Heart left ventricle (tissue), 13 donors: ENCODE measurements at regions not wholly inside any gene's neighbourhood (a gene's known extent, or its start where the extent isn't known, plus 50 kb on each side); places are given as distances from the start of the nearest gene placed in this dataset.

ENCODE experiments used
- POLR2A ChIP-seq, 2 donors: fragments of 450-650 bp; IDR thresholded peaks; one replicate each; pipeline ENCODE4 v1.6.1; 2017; ENCODE audit warnings: antibody characterized with exemption in 2 of 2, mild to moderate bottlenecking in 2 of 2, moderate library complexity in 2 of 2
- TF ChIP-seq, protein P1 (sequence below), 12 donors: fragments of 200-600 bp; sonication (generic) in 4 of 12; IDR thresholded peaks; one replicate each; pipeline versions ENCODE4 v1.5.0 to v1.8.0; 2018 to 2022; ENCODE audit warnings: antibody characterized with exemption in 12 of 12, mild to moderate bottlenecking in 5 of 12
- donor health status: ischemic (EF 13 %, LVEDD 7.1; RV severe dilation, severe dysfunction).
- donor health status: DM: no; HTN: yes; CAD: no.
- donor health status: DM: no; HTN: no; CAD: no.
- donor health status: ischemic (EF 25% LVEDD 6.9; RV normal size, moderate dysfunction).
- donor health status: ischemic (EF 25% LVEDD 5.7; RV mildly dilated, moderate dysfunction).
- donor health status: ischemic (EF 35%, LVEDD 5.7; RV mildly dilated, moderate dysfunction).
- donor health status: nonischemic (EF 11% LVEDD 7.7; RV severe dilation, severe dysfunction).
- donor health status: DM: yes; HTN: yes; CAD: no.
- donor health status: PGD.
- donor health status: ischemic (EF 29% LVEDD 5.4; RV normal size, mild dysfunction).
- donor health status: nonischemic (EF 23%, LVEDD 6.1; RV moderate dilation, normal function).

DNA sequence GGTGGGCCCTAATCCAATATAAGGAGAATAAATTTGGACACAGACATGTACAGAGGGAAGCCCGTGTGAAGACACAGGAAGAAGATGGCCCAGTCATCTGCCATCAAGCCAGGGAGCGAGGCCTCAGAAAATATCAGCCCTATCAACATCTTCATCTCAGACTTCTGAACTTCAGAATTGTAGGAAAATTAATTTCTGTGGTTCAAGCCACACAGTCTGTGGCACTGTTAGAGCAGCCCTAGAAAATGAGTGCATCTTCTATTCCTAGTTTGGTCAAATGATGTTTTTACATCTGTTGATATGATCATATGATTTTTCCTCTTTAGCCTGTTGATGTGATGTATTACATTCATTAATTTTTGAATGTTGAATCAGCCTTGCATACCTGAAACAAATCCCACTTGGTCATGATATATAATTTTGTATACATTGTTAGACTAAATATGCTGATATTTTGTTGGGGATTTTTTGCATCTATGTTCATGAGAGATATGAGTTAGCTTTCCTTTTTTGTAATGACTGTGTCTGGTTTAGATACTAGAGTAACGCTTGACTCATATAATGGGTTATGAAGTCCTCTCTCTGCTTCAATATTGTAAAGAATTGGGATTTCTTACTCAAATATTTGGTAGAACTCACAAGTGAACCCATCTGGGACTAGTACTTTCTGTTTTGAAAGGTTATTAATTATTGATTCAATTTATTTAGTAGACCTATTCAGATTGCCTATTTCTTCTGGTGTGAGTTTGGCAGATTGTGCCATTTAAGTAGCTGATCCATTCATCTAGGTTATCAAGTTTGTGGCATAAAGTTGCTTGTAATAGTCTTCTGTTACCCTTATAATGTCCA, 451.4 kb downstream of the EIPR1 start:
- TF ChIP-seq POLR2A (IDR thresholded peaks at IDR 0.05): no peak
- TF ChIP-seq, protein P1, sequence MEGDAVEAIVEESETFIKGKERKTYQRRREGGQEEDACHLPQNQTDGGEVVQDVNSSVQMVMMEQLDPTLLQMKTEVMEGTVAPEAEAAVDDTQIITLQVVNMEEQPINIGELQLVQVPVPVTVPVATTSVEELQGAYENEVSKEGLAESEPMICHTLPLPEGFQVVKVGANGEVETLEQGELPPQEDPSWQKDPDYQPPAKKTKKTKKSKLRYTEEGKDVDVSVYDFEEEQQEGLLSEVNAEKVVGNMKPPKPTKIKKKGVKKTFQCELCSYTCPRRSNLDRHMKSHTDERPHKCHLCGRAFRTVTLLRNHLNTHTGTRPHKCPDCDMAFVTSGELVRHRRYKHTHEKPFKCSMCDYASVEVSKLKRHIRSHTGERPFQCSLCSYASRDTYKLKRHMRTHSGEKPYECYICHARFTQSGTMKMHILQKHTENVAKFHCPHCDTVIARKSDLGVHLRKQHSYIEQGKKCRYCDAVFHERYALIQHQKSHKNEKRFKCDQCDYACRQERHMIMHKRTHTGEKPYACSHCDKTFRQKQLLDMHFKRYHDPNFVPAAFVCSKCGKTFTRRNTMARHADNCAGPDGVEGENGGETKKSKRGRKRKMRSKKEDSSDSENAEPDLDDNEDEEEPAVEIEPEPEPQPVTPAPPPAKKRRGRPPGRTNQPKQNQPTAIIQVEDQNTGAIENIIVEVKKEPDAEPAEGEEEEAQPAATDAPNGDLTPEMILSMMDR (IDR thresholded peaks at IDR 0.05): no peak
